ENCODE measurements at regions not wholly inside any gene's neighbourhood (a gene's known extent, or its start where the extent isn't known, plus 50 kb on each side); places are given as distances from the start of the nearest gene placed in this dataset.

DNA sequence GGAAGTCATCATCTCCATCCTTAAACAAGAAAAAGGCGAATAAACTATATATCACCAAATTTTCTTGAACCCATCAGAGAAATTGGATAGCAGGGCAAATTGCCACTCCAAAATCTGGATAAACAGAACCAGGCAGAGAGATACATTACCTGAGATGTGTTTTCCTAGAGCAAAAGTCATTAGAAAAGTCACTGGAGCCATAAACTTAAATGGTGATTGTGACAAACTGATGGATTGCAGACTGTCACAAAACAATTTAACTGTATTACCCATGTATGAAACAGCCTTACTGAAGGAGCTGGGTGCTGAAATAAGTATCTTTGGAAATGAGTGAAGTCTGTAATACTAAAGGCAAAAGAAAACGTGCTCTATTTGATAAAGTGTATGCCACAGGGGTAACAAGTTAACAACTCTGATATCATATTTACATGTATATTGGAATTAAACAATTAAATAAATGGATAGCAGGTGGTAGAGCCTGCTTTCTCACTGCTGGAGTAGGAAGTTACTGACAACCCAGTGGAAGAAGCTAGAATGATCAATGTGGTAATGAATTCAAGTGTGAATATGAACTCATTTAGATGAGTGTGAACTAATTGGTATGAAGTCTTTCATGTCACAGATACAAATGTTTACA is 186.9 kb downstream of the LMBRD1 start:
- TF ChIP-seq, protein P1, sequence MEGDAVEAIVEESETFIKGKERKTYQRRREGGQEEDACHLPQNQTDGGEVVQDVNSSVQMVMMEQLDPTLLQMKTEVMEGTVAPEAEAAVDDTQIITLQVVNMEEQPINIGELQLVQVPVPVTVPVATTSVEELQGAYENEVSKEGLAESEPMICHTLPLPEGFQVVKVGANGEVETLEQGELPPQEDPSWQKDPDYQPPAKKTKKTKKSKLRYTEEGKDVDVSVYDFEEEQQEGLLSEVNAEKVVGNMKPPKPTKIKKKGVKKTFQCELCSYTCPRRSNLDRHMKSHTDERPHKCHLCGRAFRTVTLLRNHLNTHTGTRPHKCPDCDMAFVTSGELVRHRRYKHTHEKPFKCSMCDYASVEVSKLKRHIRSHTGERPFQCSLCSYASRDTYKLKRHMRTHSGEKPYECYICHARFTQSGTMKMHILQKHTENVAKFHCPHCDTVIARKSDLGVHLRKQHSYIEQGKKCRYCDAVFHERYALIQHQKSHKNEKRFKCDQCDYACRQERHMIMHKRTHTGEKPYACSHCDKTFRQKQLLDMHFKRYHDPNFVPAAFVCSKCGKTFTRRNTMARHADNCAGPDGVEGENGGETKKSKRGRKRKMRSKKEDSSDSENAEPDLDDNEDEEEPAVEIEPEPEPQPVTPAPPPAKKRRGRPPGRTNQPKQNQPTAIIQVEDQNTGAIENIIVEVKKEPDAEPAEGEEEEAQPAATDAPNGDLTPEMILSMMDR (conservative IDR thresholded peaks at IDR 0.05; ENCODE audit: low read depth, low read length) = no peak
- TF ChIP-seq RFX5 (IDR thresholded peaks at IDR 0.05; ENCODE audit: low read depth, low read length) = no peak
- TF ChIP-seq RAD21 (IDR thresholded peaks at IDR 0.05; ENCODE audit: low read length) = no peak
- TF ChIP-seq POLR2A (IDR thresholded peaks at IDR 0.05; ENCODE audit: low read depth, low read length) = no peak
- TF ChIP-seq NFE2L2 (IDR thresholded peaks at IDR 0.05; ENCODE audit: low read depth, low read length) = no peak
- no peak for TF ChIP-seq SMC3 (IDR thresholded peaks at IDR 0.05; ENCODE audit: low read depth, low read length)
- no peak for TF ChIP-seq CHD1 (IDR thresholded peaks at IDR 0.05; ENCODE audit: low read depth, low read length)
- TF ChIP-seq, protein P2, sequence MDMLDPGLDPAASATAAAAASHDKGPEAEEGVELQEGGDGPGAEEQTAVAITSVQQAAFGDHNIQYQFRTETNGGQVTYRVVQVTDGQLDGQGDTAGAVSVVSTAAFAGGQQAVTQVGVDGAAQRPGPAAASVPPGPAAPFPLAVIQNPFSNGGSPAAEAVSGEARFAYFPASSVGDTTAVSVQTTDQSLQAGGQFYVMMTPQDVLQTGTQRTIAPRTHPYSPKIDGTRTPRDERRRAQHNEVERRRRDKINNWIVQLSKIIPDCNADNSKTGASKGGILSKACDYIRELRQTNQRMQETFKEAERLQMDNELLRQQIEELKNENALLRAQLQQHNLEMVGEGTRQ (IDR thresholded peaks at IDR 0.05; ENCODE audit: low read depth, low read length) = no peak
- no peak for TF ChIP-seq MXI1 (IDR thresholded peaks at IDR 0.05; ENCODE audit: borderline replicate concordance, low read depth, low read length)
- no peak for TF ChIP-seq FOS (IDR thresholded peaks at IDR 0.05; ENCODE audit: low read depth, low read length)
